Thyroid gland (tissue), 4 donors: ENCODE measurements at regions not wholly inside any gene's neighbourhood (a gene's known extent, or its start where the extent isn't known, plus 50 kb on each side); places are given as distances from the start of the nearest gene placed in this dataset.

Source experiments
- DNase-seq, 2 donors: peaks; one replicate each; pipeline ENCODE4 v3.0.0-alpha.2; 2019
- H3K27ac ChIP-seq, 3 donors: fragments of 200-600 bp; sonication (generic); 1 replicate in 2 of 3; 2 replicates in 1 of 3; pipeline ENCODE4 v1.5.1; 2016 to 2019; ENCODE audit warnings: mild to moderate bottlenecking in 1 of 3, moderate library complexity in 1 of 3
- H3K27me3 ChIP-seq: fragments of 200-600 bp; sonication (generic); one replicate; pipeline ENCODE4 v1.5.1; 2019
- H3K36me3 ChIP-seq, 2 donors: fragments of 200-600 bp; sonication (generic); one replicate each; pipeline ENCODE4 v1.5.1; 2016 to 2019
- H3K4me1 ChIP-seq, 2 donors: fragments of 200-600 bp; sonication (generic); one replicate each; pipeline ENCODE4 v1.5.1; 2017 to 2019
- H3K4me3 ChIP-seq, 3 donors: fragments of 200-600 bp; sonication (generic); replicated peaks in 1 of 3; 1 replicate in 2 of 3; 2 replicates in 1 of 3; pipeline ENCODE4 v1.5.1; 2016; ENCODE audit warnings: mild to moderate bottlenecking in 1 of 3
- H3K9me3 ChIP-seq: fragments of 200-600 bp; sonication (generic); one replicate; pipeline ENCODE4 v1.5.1; 2017
- CTCF ChIP-seq, 6 experiments: fragments of 200-600 bp in 3 of 6; fragments of 450-650 bp in 3 of 6; sonication (generic) in 3 of 6; IDR thresholded peaks; one replicate each; pipeline ENCODE4 v1.5.1; 2016 to 2019; ENCODE audit warnings: antibody characterized with exemption in 6 of 6, mild to moderate bottlenecking in 2 of 6, inconsistent platforms in 1 of 6, moderate library complexity in 1 of 6
- POLR2A ChIP-seq, 2 donors: fragments of 450-650 bp; IDR thresholded peaks; one replicate each; pipeline ENCODE4 v1.6.1; 2017; ENCODE audit warnings: antibody characterized with exemption in 2 of 2, mild to moderate bottlenecking in 2 of 2, moderate library complexity in 1 of 2
- WGBS, 2 donors: methylation state at CpG; one replicate each; pipeline ENCODE4 v1.1.5; 2017; 5-methylcytosine and 5-hydroxymethylcytosine counted together
- intact Hi-C: fragments of 100-400 bp; cut with DNase I; formaldehyde crosslinking; loops from one replicate; pipeline ENCODE4 v1.15.1; 2023

- Histone ChIP-seq H3K36me3 (no peaks in the 10 kb centered on the region), H3K27me3 (no peaks in the 10 kb centered on the region), H3K4me1 (no peaks in the 10 kb centered on the region), H3K9me3 (no peaks in the 10 kb centered on the region), H3K4me3 (no peak overlapping the region), H3K27ac (no peak overlapping the region)
- DNase-seq: no peak
- intact Hi-C loops: no loop called here
- WGBS, 2 donors: 81 to 89% methylated on average over 1 of the region's 1 CpG
- TF ChIP-seq POLR2A (IDR thresholded peaks at IDR 0.05) (no peak), CTCF (IDR thresholded peaks at IDR 0.05) (no peak)
Measured at GRCh38 chr12:63036216-63036973, 101.4 kb upstream of the PPM1H start.

GRCh38 chr12:63034601-63035000 lies 99.7 kb upstream of the PPM1H start:
- 93 to 96% methylated on average over 5 of the region's 5 CpGs for WGBS, 2 donors
- H3K4me1 ChIP-seq: no peaks in the 10 kb centered on the region
- no peaks in the 10 kb centered on the region for H3K9me3 ChIP-seq
- no peaks in the 10 kb centered on the region for H3K36me3 ChIP-seq
- no peaks in the 10 kb centered on the region for H3K27me3 ChIP-seq
- DNase-seq: no peak
- no peak overlapping the region for H3K4me3 ChIP-seq
- TF ChIP-seq CTCF (IDR thresholded peaks at IDR 0.05): no peak
- TF ChIP-seq POLR2A (IDR thresholded peaks at IDR 0.05): no peak
- H3K27ac ChIP-seq: no peak overlapping the region
- intact Hi-C loops: no loop called here

- no peak for DNase-seq
- Histone ChIP-seq H3K9me3 (no peaks in the 10 kb centered on the region), H3K4me1 (no peaks in the 10 kb centered on the region), H3K27ac (no peak overlapping the region), H3K27me3 (no peaks in the 10 kb centered on the region), H3K4me3 (no peak overlapping the region), H3K36me3 (no peaks in the 10 kb centered on the region)
- 91 to 98% methylated on average over 2 of the region's 2 CpGs for WGBS, 2 donors
- intact Hi-C loops: no loop called here
- TF ChIP-seq POLR2A (IDR thresholded peaks at IDR 0.05) (no peak), CTCF (IDR thresholded peaks at IDR 0.05) (no peak)
Measured at GRCh38 chr12:63029676-63030075, 94.7 kb upstream of the PPM1H start.

GRCh38 chr12:63028951-63029350 lies 94.0 kb upstream of the PPM1H start:
- intact Hi-C loops: no loop called here
- Histone ChIP-seq H3K27me3 (no peaks in the 10 kb centered on the region), H3K4me1 (no peaks in the 10 kb centered on the region), H3K4me3 (no peak overlapping the region), H3K27ac (no peak overlapping the region), H3K36me3 (no peaks in the 10 kb centered on the region), H3K9me3 (no peaks in the 10 kb centered on the region)
- no peak for DNase-seq
- TF ChIP-seq POLR2A (IDR thresholded peaks at IDR 0.05): no peak
- TF ChIP-seq CTCF (IDR thresholded peaks at IDR 0.05): no peak

GRCh38 chr12:63025116-63025515 lies 90.2 kb upstream of the PPM1H start:
- H3K4me1 ChIP-seq: no peaks in the 10 kb centered on the region
- H3K27me3 ChIP-seq: no peaks in the 10 kb centered on the region
- H3K9me3 ChIP-seq: no peaks in the 10 kb centered on the region
- DNase-seq: no peak
- no peak overlapping the region for H3K27ac ChIP-seq
- TF ChIP-seq POLR2A (IDR thresholded peaks at IDR 0.05): no peak
- no peak for TF ChIP-seq CTCF (IDR thresholded peaks at IDR 0.05)
- no peak overlapping the region for H3K4me3 ChIP-seq
- intact Hi-C loops: no loop called here
- no peaks in the 10 kb centered on the region for H3K36me3 ChIP-seq
